HEK293 (cell line): ENCODE measurements at regions not wholly inside any gene's neighbourhood (a gene's known extent, or its start where the extent isn't known, plus 50 kb on each side); places are given as distances from the start of the nearest gene placed in this dataset.

Experiments used
- CTCF ChIA-PET: fragments of 350-600 bp; formaldehyde crosslinking; extraction: SDS; loops from one replicate; lab custom pipeline; 2021; ENCODE audit warnings: antibody characterized with exemption; lab: Yijun Ruan, JAX
- POLR2A ChIA-PET: fragments of 300-600 bp; formaldehyde crosslinking; extraction: SDS; loops from one replicate; lab custom pipeline; 2020; ENCODE audit warnings: antibody characterized with exemption, inconsistent platforms; lab: Yijun Ruan, JAX
- H3K27ac ChIP-seq: fragments of 200-500 bp; sonication (Bioruptor generic); 2 replicates; pipeline ENCODE4 v1.5.1; 2014; ENCODE audit warnings: low read depth, low read length, control low read depth, inconsistent platforms; ENCODE audit errors: extremely low read depth
- H3K36me3 ChIP-seq, 2 experiments: fragments of 200-500 bp in 1 of 2; sonication (Bioruptor generic) in 1 of 2; 1 replicate in 1 of 2; 2 replicates in 1 of 2; pipeline ENCODE4 v1.5.1; 2014 to 2017; ENCODE audit warnings: inconsistent platforms in 2 of 2, low read length in 2 of 2; ENCODE audit not compliant: control insufficient read depth in 2 of 2, insufficient read depth in 1 of 2
- H3K4me1 ChIP-seq: fragments of 200-500 bp; sonication (Bioruptor generic); 2 replicates; pipeline ENCODE4 v1.5.1; 2014; ENCODE audit warnings: mild to moderate bottlenecking, low read length, inconsistent platforms; ENCODE audit not compliant: control insufficient read depth, insufficient read depth
- H3K4me3 ChIP-seq: 2 replicates; pipeline ENCODE4 v1.5.1; 2011; ENCODE audit warnings: low read depth, mild to moderate bottlenecking, control low read depth, low read length, moderate library complexity
- H3K9me3 ChIP-seq: fragments of 200-500 bp; sonication (Bioruptor generic); 2 replicates; pipeline ENCODE4 v1.5.1; 2014; ENCODE audit warnings: low read depth, low read length, inconsistent platforms; ENCODE audit not compliant: control insufficient read depth, insufficient read depth
- BCL11B ChIP-seq: fragments of 450-650 bp; formaldehyde crosslinking; IDR thresholded peaks from 2 replicates; pipeline ENCODE4 v1.5.1; 2016; ENCODE audit warnings: low read depth, missing biosample characterization, missing genetic modification characterization
- EGR2 ChIP-seq: fragments of 450-650 bp; formaldehyde crosslinking; IDR thresholded peaks from 2 replicates; pipeline ENCODE4 v1.5.1; 2016; ENCODE audit warnings: low read depth, missing biosample characterization, missing genetic modification characterization
- FEZF1 ChIP-seq: fragments of 450-650 bp; formaldehyde crosslinking; IDR thresholded peaks from 2 replicates; pipeline ENCODE4 v1.5.1; 2016; ENCODE audit warnings: missing biosample characterization, missing genetic modification characterization
- HOXA7 ChIP-seq: sonication (generic); formaldehyde crosslinking; IDR thresholded peaks from 2 replicates; pipeline ENCODE4 v1.8.1; 2022; ENCODE audit warnings: missing genetic modification reagents, borderline replicate concordance
- OVOL3 ChIP-seq: fragments of 450-650 bp; formaldehyde crosslinking; IDR thresholded peaks from 2 replicates; pipeline ENCODE4 v1.5.1; 2016; ENCODE audit warnings: missing biosample characterization, missing genetic modification characterization
- YY2 ChIP-seq: fragments of 450-650 bp; formaldehyde crosslinking; IDR thresholded peaks from 2 replicates; pipeline ENCODE4 v1.5.1; 2016; ENCODE audit warnings: missing biosample characterization, missing genetic modification characterization
- ZBTB17 ChIP-seq: fragments of 450-650 bp; formaldehyde crosslinking; IDR thresholded peaks from 2 replicates; pipeline ENCODE4 v1.5.1; 2016; ENCODE audit warnings: missing biosample characterization, missing genetic modification characterization
- ZBTB8A ChIP-seq: fragments of 450-650 bp; formaldehyde crosslinking; IDR thresholded peaks from 2 replicates; pipeline ENCODE4 v1.5.1; 2016; ENCODE audit warnings: missing biosample characterization, missing genetic modification characterization
- ZNF202 ChIP-seq: fragments of 450-650 bp; formaldehyde crosslinking; IDR thresholded peaks from 2 replicates; pipeline ENCODE4 v1.5.1; 2016; ENCODE audit warnings: missing biosample characterization, missing genetic modification characterization, borderline replicate concordance
- ZNF501 ChIP-seq: fragments of 450-650 bp; formaldehyde crosslinking; IDR thresholded peaks from 2 replicates; pipeline ENCODE4 v1.5.1; 2016; ENCODE audit warnings: missing biosample characterization, missing genetic modification characterization
- ZNF610 ChIP-seq: fragments of 450-650 bp; formaldehyde crosslinking; IDR thresholded peaks from 2 replicates; pipeline ENCODE4 v1.5.1; 2016; ENCODE audit warnings: missing biosample characterization, missing genetic modification characterization, borderline replicate concordance
- TF ChIP-seq, protein P1 (sequence below): fragments of 450-650 bp; formaldehyde crosslinking; IDR thresholded peaks from 2 replicates; pipeline ENCODE4 v1.5.1; 2016; ENCODE audit warnings: missing biosample characterization, missing genetic modification characterization, low read depth
- TF ChIP-seq, protein P2 (sequence below): fragments of 450-650 bp; formaldehyde crosslinking; conservative IDR thresholded peaks from 2 replicates; pipeline ENCODE4 v1.5.1; 2016; ENCODE audit warnings: low read depth, missing biosample characterization, missing genetic modification characterization
- TF ChIP-seq, protein P3 (sequence below): fragments of 450-650 bp; formaldehyde crosslinking; IDR thresholded peaks from 2 replicates; pipeline ENCODE4 v1.5.1; 2016; ENCODE audit warnings: missing biosample characterization, missing genetic modification characterization

DNA sequence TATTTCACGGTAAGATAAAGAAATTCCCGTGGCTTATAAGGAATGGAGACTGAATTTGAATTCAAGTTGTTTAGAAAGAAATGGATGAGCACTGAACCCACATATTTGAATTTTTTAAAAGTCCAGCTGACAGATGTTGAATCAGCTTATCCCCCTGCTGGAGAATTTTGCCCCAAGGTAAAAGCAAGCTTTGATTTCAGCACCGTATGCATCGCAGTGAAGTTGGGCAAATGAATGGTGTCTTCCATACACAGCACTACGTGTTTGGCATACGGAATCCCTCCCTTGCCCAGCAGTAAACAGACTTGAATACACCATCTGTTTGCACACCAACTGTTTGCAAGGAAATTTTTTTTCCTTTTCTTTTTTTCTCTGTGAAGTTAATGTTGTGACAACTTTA is 77.5 kb upstream of the PEG3 start:
- ChIA-PET POLR2A (no interaction called here), CTCF (no interaction called here)
- TF ChIP-seq, protein P1, sequence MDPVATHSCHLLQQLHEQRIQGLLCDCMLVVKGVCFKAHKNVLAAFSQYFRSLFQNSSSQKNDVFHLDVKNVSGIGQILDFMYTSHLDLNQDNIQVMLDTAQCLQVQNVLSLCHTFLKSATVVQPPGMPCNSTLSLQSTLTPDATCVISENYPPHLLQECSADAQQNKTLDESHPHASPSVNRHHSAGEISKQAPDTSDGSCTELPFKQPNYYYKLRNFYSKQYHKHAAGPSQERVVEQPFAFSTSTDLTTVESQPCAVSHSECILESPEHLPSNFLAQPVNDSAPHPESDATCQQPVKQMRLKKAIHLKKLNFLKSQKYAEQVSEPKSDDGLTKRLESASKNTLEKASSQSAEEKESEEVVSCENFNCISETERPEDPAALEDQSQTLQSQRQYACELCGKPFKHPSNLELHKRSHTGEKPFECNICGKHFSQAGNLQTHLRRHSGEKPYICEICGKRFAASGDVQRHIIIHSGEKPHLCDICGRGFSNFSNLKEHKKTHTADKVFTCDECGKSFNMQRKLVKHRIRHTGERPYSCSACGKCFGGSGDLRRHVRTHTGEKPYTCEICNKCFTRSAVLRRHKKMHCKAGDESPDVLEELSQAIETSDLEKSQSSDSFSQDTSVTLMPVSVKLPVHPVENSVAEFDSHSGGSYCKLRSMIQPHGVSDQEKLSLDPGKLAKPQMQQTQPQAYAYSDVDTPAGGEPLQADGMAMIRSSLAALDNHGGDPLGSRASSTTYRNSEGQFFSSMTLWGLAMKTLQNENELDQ (tag by site-specific recombination) = no peak
- TF ChIP-seq ZNF610 (tag by site-specific recombination) (no peak), FEZF1 (no peak), HOXA7 (CRISPR knock-in tag) (no peak), BCL11B (tag by site-specific recombination) (no peak), ZBTB8A (tag by site-specific recombination) (no peak), EGR2 (tag by site-specific recombination) (no peak), OVOL3 (no peak), ZBTB17 (tag by site-specific recombination) (no peak)
- TF ChIP-seq, protein P2, sequence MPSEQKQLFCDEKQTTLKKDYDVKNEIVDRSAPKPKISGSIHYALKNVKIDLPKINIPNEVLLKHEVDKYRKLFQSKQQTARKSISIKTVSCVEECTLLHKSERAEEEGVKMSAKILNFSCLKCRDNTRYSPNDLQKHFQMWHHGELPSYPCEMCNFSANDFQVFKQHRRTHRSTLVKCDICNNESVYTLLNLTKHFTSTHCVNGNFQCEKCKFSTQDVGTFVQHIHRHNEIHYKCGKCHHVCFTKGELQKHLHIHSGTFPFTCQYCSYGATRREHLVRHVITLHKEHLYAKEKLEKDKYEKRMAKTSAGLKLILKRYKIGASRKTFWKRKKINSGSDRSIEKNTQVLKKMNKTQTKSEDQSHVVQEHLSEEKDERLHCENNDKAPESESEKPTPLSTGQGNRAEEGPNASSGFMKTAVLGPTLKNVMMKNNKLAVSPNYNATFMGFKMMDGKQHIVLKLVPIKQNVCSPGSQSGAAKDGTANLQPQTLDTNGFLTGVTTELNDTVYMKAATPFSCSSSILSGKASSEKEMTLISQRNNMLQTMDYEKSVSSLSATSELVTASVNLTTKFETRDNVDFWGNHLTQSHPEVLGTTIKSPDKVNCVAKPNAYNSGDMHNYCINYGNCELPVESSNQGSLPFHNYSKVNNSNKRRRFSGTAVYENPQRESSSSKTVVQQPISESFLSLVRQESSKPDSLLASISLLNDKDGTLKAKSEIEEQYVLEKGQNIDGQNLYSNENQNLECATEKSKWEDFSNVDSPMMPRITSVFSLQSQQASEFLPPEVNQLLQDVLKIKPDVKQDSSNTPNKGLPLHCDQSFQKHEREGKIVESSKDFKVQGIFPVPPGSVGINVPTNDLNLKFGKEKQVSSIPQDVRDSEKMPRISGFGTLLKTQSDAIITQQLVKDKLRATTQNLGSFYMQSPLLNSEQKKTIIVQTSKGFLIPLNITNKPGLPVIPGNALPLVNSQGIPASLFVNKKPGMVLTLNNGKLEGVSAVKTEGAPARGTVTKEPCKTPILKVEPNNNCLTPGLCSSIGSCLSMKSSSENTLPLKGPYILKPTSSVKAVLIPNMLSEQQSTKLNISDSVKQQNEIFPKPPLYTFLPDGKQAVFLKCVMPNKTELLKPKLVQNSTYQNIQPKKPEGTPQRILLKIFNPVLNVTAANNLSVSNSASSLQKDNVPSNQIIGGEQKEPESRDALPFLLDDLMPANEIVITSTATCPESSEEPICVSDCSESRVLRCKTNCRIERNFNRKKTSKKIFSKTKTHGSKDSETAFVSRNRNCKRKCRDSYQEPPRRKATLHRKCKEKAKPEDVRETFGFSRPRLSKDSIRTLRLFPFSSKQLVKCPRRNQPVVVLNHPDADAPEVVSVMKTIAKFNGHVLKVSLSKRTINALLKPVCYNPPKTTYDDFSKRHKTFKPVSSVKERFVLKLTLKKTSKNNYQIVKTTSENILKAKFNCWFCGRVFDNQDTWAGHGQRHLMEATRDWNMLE (tag by site-specific recombination) = no peak
- TF ChIP-seq, protein P3, sequence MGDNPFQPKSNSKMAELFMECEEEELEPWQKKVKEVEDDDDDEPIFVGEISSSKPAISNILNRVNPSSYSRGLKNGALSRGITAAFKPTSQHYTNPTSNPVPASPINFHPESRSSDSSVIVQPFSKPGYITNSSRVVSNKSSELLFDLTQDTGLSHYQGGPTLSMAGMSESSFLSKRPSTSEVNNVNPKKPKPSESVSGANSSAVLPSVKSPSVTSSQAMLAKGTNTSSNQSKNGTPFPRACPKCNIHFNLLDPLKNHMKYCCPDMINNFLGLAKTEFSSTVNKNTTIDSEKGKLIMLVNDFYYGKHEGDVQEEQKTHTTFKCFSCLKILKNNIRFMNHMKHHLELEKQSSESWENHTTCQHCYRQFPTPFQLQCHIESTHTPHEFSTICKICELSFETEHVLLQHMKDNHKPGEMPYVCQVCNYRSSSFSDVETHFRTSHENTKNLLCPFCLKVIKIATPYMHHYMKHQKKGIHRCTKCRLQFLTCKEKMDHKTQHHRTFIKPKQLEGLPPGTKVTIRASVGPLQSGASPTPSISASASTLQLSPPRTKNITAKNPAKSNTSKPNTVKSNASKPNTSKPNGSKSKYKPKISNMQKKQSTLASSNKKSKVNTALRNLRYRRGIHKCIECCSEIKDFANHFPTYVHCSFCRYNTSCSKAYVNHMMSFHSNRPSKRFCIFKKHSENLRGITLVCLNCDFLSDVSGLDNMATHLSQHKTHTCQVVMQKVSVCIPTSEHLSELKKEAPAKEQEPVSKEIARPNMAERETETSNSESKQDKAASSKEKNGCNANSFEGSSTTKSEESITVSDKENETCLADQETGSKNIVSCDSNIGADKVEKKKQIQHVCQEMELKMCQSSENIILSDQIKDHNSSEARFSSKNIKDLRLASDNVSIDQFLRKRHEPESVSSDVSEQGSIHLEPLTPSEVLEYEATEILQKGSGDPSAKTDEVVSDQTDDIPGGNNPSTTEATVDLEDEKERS (tag by site-specific recombination) = no peak
- Histone ChIP-seq H3K4me1 (no peaks in the 10 kb centered on the region), H3K4me3 (no peak overlapping the region), H3K36me3 (no peaks in the 10 kb centered on the region), H3K27ac (no peak overlapping the region), H3K9me3 (no peaks in the 10 kb centered on the region)

DNA sequence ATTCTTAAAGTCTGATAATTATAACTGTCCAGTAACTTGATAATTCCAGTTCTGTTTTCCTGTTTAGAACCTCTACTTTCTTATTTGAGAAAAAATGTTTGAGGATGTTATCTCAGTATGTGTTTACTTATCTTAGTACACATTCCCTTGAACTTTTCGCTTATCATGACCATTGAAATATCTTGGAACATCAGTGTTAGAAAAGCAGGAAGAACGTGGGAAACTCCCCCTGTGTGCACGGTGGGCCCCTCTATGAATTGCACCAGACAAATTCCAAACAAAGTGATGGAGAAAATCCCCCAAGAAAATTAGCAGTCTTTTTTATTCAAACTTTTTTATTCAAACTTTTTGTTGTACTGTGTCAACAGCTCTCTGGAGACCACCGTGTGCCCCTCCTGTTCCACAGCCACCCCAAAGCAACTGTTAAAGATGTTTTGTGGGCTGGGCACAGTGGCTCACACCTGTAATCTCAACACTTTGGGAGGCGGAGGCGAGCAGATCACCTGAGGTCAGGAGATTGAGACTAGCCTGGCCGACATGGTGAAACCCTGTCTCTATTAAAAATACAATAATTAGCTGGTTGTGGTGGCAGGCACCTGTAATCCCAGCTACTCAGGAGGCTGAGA is 78.3 kb upstream of the PEG3 start:
- CTCF ChIA-PET = no interaction called here
- no peak for TF ChIP-seq ZNF501
- no peak for TF ChIP-seq ZNF202 (tag by site-specific recombination)
- no peak for TF ChIP-seq YY2 (tag by site-specific recombination)
- H3K9me3 ChIP-seq = no peaks in the 10 kb centered on the region
- no peaks in the 10 kb centered on the region for H3K4me1 ChIP-seq
- H3K27ac ChIP-seq = no peak overlapping the region
- POLR2A ChIA-PET = no interaction called here
- no peak overlapping the region for H3K4me3 ChIP-seq
- no peaks in the 10 kb centered on the region for H3K36me3 ChIP-seq
